GM18870 (cell line): ENCODE measurements at regions not wholly inside any gene's neighbourhood (a gene's known extent, or its start where the extent isn't known, plus 50 kb on each side); places are given as distances from the start of the nearest gene placed in this dataset.
"Not testable (repeated sequence)": the region's sequence is repeated elsewhere in the genome, so short reads cannot be mapped to it uniquely, and the experiment has no call there.

Source experiments
- ATAC-seq: cut with Tn5 transposase; IDR thresholded peaks from one replicate; pipeline ENCODE4 v1.9.1; 2021; ENCODE audit warnings: moderate library complexity; ENCODE audit not compliant: unreplicated experiment

DNA sequence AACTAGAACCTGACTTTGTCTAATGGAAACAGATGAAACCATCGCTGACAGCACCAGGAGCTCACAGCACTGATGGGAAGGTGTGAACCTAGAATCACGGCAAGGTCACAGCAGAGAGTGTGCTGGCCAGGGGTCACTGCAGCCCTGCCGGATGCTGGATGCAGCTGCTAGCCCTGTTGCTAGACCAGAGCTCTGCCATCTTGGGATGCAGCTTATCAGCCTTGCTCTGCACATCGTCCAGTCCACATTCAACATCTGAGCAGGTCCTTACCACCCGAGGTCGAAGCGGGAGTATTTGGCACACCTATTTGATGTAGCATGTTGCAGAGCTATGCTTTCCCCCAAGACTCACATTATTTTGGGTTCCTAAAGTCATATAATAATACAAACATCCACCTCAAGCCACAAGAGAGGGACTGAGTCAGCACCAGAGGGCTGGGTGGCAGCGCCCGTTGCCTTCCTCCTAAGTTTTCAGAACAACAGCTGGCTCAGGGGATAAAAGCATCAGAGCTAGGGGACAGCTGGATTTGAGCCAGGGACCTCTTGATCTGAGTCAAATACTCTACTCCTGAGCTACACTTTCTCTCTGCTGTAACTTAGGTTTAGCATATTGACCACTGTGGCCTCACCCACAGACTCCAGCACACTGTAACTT is 135.3 kb downstream of the ZNF467 start:
- no peak for ATAC-seq

DNA sequence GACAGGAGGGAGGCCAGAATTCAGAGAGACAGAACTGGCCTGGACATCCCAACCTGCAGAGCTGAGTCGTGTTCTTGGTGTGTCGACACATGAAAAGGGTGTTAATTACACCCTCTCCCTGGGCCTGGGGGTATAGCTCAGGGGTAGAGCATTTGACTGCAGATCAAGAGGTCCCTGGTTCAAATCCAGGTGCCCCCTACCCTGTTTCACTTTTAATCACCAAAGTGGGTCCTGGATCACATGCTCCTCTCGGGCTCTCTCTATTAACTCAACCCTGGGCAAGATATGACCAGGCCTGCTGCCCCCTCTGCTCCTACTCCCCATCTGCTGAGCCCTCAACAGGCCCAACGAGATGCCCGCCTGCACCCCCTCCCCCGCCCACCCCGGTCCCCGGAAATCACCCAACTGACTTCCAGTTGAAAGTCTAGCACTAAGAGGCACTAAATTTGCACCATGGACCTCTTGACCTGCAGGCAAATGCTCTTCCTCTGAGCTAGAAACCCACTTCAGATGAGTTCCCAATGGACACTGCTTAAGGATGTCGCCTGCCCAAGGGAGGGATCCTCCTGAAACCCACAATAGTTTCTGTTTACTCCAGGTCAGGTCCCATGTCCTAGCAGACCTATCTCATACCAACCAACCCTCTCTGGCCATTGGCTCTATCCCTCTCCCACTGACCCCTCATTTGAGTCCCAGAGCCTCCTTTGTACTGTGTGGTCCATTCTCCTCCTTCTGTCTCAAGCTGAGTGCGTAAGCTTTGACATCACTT is 137.6 kb downstream of the ZNF467 start:
- ATAC-seq, result no peak

DNA sequence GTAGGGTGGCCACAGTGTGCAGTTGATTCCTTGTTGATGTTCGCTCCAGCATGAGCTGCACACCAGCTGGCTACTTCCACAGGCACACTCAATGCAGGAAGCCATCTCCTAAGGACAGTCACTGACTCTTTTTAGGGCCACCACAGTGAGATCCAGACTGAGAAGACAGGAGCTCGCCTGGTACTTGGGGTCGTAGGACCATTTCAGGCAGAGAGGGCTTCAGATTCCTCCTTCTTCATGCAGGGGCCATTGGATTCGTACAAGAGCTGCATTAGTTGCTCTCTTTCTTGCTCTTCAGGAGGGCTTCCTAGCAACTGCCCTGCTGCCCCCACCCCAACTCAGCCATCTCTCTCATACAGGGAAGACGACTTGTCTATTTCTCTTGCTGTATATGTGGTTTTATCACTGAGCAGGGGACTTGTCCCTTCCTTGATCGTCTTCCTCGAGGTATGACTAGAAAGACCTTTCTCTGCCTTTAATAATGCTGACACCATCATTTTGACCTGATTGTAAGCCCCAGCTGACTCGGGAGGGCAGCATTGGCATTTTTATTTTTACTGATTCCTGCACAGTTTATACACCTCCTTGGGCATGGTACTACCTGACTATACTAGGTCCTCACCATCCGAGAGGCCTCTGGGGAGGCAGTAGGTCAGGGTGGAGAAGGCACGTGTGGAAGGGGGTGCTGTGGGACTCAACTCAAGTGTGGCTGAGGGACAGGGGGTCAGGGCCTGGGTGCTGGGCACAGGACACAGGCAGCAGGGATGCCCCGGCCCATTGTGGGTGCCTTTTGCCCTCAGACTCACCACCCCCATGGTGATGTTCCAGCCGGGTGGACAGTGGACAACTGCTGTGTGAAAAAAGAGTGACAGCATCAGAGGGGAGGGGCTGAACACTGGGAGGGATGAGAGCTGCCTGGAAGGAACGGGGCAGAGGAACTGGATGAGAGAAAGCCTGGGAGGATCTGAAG is 136.7 kb upstream of the ZNF746 start:
- ATAC-seq, result no peak

DNA sequence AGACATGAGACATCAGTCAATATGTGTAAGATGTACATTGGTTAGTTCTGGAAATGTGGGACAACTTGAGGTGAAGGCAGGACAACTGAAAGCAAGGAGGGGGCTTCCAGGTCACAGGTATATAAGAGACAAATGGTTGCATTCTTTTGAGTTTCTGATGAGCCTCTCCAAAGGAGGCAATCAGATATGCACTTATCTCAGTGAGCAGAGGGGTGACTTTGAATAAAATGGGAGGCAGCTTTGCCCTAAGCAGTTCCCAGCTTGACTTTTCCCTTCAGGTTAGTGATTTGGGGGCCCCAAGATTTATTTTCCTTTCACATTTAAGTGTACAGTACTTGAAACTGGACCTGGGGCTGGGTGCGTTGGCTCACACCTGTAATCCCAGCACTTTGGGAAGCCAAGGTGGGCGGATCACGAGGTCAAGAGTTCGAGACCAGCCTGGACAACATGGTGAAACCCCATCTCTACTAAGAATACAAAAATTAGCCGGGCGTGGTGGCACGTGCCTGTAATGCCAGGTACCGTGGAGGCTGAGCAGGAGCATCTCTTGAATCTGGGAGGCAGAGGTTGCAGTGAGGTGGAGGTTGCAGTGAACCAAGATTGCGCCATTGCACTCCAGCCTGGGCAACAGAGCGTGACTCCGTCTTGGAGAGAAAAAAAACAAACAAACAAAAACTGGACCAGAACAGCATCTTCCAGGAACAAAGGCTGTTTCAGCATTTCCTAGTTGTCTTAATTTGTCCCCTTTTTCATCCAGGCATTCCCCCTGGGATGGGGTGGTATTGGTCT is 130.9 kb upstream of the ZNF746 start:
- not testable (repeated sequence) for ATAC-seq

DNA sequence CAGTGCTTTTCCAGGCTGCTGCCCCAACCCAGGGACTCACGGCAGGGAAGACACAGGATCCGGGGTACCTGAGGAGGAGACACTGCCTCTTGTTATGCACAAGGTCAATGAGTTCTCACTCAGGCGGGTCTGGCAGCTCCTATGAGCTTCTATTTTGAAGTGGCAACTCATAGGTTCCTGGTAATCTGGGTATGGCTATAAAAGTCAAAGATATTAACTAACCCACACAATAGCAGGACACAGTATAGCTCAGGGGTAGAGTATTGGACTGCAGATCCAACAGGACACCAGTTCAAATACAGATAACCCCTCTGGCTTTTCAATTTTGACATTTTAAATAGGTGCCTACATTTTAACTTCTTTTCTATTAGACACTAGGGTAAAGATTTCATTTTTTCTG is 130.3 kb upstream of the ZNF746 start:
- ATAC-seq, result no peak

DNA sequence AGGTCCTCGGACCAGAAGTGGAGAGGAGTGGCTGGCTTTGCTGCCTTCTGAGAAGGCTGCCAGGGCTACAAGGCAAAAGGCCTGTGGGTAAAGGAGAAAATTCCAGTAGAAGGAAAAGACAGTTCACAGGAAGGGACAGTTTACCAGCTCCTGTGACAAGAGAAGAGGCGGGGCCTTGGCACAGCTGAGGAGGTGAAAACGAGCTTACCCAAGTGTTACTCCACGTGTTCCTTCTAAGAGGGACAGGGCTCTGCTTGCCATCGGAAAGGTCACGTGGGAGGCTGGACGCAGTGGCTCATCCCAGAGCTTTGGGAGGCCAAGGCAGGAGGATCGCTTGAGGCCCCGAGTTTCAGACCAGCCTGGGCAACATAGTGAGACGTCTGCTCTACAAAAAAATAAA is 129.4 kb upstream of the ZNF746 start:
- no peak for ATAC-seq

DNA sequence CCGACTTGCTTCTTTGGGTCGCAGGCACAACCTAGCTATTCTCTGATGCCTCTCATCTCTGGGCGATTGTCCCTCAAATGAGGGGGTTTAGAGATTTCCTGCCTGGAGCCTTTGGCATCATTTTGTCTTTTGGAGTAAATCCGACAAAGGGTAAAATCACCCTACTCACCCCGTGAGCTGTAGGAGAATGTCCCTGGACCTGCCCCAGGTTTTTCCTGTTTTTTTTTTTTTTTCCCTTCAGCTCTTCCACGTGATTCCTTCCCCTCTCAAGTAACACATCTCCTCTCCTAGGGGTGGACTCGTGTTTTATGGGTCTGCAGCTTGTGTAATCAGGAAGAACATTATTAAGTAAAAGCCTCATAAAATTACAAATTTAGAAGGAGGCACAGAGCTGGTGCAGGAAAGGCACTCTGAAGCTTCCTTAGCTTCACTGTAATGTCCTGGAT is 128.4 kb upstream of the ZNF746 start:
- no peak for ATAC-seq

DNA sequence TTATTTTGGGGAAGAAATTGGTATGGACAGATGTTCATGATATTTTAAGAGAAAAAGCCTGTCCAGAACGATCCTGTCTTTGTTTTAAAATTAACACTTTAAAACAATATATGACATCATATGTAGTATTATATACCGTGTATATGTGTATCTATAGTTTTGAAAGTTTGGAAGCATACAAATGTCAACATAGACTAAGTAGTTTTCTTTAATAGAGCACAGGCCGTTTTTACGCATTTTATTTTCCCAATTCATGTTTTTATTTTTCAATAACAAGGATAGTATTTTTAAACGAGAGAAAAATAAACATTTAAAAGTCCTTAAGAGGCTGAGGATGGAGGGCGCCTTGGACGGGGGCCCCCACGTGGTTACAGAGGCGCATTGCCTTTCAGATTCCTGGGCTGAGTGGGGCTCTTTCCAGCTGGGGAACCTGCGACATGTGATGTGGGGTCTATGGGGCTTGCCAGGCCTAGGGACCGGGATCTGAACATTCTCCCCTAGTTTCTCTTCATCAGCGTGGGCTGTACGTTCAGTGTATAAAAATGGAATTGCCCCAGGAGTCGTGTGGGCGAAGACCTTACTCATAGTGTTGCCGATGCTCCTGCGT is 127.8 kb upstream of the ZNF746 start:
- ATAC-seq, result no peak

DNA sequence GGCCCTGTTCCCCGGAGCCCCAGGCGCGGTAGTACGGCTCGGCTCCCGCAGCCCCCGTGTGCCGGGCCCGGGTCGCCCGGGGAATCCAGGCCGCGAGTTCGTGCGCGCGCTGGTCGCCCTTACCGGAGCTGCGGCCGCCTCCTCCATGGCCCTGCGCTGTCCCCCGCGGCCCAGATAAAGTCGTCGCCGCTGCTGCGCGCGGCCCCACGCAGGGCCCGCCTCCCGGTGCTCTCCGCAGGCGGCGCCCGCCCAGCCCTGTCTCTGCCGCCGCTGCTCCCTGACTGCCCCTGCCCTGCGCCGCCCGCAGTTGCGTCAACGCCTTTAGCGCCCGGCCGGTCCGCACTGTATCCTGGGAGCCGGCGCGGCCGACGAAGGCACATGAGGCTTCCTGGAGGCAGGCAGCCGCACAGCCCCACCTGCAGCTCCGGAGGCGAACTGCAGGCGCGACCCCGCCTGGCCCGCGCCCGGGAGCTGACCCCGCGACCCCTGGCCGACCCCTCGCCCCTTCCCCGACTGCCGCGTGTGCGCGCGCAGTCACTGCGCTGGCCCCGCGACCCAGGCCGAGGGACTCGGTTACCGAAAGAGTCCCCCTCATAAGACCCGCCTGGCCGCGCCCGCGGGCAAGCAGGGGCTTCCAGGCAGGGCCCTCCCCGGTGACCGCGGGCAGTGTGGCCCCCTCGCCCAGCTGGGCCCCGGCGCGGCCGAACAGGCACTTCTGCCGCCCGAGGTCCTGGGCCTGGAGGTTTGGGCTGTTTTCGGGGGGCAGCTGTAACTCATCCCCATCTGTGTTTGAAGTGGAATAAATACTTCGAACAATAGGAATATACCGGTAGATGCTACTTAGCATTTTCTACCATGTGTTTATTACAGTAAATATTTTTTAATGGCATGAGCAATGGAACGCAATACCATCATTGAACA is 127.1 kb upstream of the ZNF746 start:
- ATAC-seq, result peak; percentile 60

DNA sequence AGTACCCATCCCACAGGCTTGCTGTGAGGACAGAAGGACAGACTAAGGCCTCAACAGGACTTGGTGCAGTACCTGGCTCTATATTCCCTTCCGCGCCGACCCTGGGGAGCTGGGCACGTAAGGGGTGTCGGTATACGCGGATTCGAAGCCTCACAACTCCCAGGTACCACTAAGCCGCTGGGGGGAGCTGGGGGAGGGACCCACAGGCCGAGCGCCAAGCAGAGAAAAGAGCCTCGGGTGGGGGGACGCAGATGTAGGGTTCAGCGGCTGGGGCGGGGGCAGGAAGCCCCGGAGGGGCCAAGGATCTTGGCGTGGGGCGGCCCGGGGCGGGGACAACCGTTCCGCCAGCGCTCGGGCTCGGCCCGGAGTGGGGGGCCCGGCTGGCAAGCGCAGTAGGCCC is 126.4 kb upstream of the ZNF746 start:
- ATAC-seq, result no peak

DNA sequence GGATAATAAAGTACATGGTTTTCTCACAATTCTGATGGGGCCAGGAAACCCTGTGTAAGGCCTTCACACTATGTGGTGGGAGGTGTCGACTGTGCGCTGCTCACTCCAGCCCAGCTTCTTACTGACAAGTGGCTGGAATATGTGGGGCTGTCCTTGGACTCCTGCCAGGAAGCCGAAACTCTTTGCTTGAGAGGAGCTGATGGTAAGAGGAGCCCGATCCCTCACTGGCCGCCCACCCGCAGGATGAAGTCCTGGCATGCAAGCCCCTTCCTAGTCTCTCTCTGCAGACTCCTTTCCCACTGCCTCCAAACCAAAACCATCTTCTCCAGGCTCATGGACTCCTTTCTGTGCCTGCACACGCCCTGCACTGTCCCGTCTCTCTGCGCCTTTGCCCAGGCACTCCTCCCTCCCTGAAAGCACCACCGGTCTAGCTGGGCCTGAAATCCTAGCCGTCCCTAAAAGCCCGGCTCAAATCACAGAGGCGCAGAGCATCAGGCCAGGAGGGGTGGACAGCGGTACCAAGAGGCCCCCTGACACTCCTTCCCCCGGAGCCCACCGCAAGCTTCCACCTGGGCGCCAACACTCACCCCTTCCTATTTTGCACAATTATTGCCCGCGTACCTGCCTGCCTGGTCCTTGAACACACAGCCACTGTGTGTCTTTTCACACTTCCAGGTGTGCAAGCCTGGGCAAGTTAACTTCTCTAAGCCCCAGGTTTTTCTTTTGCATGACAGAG is 125.8 kb upstream of the ZNF746 start:
- not testable (repeated sequence) for ATAC-seq

DNA sequence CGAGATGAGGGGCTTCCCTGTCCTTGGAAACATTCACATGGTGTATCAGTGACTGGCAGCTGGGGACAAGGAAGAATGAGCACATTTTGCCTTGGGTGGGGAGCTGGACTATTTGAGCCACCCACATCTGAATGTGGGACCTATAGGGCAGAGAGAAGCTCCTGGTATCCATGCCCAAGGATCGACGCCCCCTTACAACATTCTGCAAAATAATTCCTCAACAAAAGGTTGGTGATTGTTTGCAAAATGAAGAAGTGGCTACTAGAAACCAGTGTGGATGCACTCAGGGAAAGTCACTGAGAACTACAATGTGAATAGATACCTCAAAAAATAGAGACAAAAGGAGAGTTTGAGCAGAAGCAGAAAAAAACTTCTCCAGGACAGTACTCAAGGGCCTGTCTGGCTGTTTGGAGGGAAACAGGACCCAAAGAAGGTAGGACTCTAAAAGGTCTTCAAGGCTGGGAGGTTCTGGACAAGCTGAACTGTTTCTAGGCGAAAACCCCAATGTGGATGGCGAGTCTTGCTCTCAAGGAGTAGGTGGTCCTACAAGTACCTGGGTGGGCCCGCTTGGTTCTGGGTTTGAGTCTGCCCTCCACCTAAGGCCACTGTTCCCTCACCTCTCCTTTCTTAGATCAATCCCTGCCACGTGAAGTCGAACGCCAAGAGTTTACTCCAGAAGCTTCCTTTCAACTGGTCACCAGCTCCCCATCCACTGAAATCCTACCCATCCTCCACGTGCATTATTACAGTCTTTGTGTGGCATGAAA is 125.0 kb upstream of the ZNF746 start:
- ATAC-seq, result no peak

DNA sequence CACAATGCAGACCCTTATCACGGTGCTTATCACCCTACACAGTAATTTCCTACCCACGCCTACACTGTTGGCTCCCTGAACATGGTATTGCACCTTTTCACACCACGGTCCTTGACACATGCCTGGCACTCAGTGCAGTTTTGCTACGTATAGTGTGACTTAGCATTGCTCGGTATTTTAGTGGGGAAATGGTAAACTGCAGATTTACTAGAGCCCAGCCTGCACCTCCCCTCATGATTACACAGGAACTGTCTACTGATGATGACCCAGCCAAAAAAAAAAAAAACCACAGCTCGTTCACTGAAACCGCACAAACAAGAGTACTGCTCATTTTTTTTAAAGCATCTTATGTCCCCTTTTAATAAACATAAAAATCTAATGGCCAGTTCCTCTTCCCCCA is 124.2 kb upstream of the ZNF746 start:
- ATAC-seq, result no peak

DNA sequence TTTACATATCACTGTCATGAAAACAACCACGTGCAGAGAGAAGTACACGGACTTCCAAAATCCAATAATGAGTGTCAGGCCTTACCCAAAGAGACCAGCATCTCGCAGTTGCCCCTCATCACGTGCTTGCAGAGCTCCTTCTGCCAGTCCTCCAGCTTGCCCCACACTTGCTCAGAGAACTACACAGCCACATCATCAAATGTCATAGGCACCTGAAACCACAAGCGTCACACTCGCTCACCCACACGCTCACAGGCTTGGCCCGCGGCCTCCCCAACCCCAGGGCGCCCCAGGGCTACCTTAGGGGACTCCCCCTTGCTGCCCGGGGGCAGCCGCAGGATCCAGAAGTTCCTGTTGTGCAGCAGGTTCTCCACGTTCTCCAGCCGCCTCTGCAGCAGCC is 123.4 kb upstream of the ZNF746 start:
- peak; percentile 69 for ATAC-seq

DNA sequence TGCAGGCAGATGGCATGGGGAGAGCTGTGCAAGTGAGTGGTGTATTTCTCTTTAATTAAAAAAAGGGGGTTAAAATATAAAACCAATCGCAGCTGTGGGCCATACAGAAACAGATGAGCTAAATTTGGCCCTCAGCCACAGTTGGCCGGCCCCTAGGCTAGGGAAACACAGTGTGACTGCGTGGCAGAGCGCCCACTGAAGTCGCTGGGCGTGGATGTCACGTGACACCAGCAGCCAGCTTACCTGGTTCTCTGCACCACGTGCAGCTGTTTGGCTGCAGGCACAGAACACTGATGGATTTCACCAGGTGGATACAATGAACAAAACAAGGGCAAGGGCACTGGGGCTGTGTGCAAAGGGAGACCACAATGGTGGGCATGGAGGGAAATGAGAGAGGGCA is 119.3 kb upstream of the ZNF746 start:
- no peak for ATAC-seq

DNA sequence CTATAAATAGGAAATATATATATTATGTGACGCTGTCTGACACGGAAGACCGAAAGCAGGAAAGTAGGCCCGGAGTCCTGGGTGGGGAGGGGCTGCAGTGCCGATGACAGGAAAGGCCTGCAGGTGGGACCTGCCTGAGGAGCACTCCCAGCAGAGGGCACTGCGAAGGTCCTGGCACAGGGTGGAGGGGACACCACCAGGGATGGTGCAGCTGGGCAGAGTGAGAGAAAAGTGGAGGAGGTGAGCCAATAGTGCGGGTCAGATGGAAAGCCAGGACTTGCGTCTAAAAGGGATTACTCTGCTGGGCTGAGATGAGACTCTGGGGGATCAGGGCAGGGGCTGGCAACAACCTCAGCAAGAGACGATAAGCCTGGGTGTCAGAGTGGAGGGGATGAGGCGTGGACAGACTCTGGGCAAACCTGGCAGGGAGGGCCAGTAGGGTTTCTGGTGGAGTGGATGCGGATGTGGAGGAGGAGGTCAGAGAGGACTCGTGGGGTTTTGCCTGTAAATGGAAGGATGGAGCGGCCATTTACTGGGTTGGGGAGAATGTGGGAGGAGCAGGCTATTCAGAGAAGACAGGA is 118.2 kb upstream of the ZNF746 start:
- no peak for ATAC-seq

DNA sequence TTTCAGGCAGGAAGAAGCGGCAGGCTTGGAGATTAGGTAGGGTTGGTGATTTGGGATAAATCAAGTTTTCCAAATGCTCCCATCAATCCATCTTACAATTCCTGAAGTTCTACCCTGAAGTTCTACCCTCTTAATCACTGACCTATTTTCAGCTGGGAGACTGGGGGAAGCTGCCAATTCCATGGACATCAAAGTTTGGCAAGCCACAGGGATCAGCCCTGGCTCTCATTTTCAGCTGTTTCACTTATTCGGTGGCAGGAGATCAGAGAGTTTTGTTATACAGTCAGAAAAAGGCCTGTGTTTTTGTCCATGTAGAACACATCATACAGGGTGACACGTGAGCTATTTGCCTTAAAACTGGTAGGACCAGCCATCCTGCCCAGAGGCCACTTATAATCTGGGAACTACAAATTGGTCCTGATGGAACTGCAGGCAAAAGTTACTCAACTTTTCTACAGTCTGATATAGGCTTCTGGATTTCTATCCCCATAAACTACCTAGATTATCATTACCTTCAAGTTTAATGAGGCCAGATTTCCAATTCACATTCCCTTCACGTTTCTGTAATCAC is 112.9 kb upstream of the ZNF746 start:
- ATAC-seq, result no peak
